Rectal smooth muscle tissue (tissue), 1 donor: ENCODE measurements at regions not wholly inside any gene's neighbourhood (a gene's known extent, or its start where the extent isn't known, plus 50 kb on each side); places are given as distances from the start of the nearest gene placed in this dataset.

Source experiments
- H3K27ac ChIP-seq: one replicate; pipeline ENCODE4 v1.7.0; 2013; ENCODE audit warnings: low read depth, low read length, inconsistent platforms
- H3K27me3 ChIP-seq: one replicate; pipeline ENCODE4 v1.7.0; 2013; ENCODE audit warnings: low read length; ENCODE audit not compliant: control insufficient read depth, insufficient read depth
- H3K36me3 ChIP-seq: one replicate; pipeline ENCODE4 v1.7.0; 2013; ENCODE audit warnings: low read length; ENCODE audit not compliant: control insufficient read depth, insufficient read depth
- H3K4me1 ChIP-seq: one replicate; pipeline ENCODE4 v1.7.0; 2013; ENCODE audit warnings: low read length; ENCODE audit not compliant: control insufficient read depth, insufficient read depth
- H3K4me3 ChIP-seq: one replicate; pipeline ENCODE4 v1.7.0; 2013; ENCODE audit warnings: low read length
- H3K9ac ChIP-seq: one replicate; pipeline ENCODE4 v1.7.0; 2013; ENCODE audit warnings: low read length

GRCh38 chr2:128408349-128409305 is 90.0 kb upstream of the HS6ST1 start:
- no peak overlapping the region for H3K4me3 ChIP-seq
- H3K4me1 ChIP-seq: no peaks in the 10 kb centered on the region
- H3K36me3 ChIP-seq: no peaks in the 10 kb centered on the region
- H3K27me3 ChIP-seq: no peaks in the 10 kb centered on the region
- H3K27ac ChIP-seq: no peak overlapping the region
- H3K9ac ChIP-seq: no peak overlapping the region

GRCh38 chr2:128409326-128410034 is 90.8 kb upstream of the HS6ST1 start:
- no peaks in the 10 kb centered on the region for H3K27me3 ChIP-seq
- H3K4me1 ChIP-seq: no peaks in the 10 kb centered on the region
- H3K4me3 ChIP-seq: no peak overlapping the region
- no peaks in the 10 kb centered on the region for H3K36me3 ChIP-seq
- no peak overlapping the region for H3K9ac ChIP-seq
- H3K27ac ChIP-seq: no peak overlapping the region

GRCh38 chr2:128410035-128410757 is 91.5 kb upstream of the HS6ST1 start:
- H3K4me3 ChIP-seq: no peak overlapping the region

GRCh38 chr2:128410758-128411215 is 92.1 kb upstream of the HS6ST1 start:
- no peak overlapping the region for H3K9ac ChIP-seq
- no peaks in the 10 kb centered on the region for H3K4me1 ChIP-seq
- no peaks in the 10 kb centered on the region for H3K36me3 ChIP-seq
- no peak overlapping the region for H3K4me3 ChIP-seq
- no peak overlapping the region for H3K27ac ChIP-seq
- no peaks in the 10 kb centered on the region for H3K27me3 ChIP-seq

More at GRCh38 chr2:128410035-128410757, 91.5 kb upstream of the HS6ST1 start:
- no peak overlapping the region for H3K27ac ChIP-seq
- no peaks in the 10 kb centered on the region for H3K4me1 ChIP-seq
- H3K27me3 ChIP-seq: no peaks in the 10 kb centered on the region
- no peak overlapping the region for H3K9ac ChIP-seq
- no peaks in the 10 kb centered on the region for H3K36me3 ChIP-seq

GRCh38 chr2:128411431-128411830 is 92.8 kb upstream of the HS6ST1 start:
- H3K4me3 ChIP-seq: no peak overlapping the region
- H3K9ac ChIP-seq: no peak overlapping the region
- H3K36me3 ChIP-seq: no peaks in the 10 kb centered on the region
- H3K27me3 ChIP-seq: no peaks in the 10 kb centered on the region
- H3K27ac ChIP-seq: no peak overlapping the region
- no peaks in the 10 kb centered on the region for H3K4me1 ChIP-seq

GRCh38 chr2:128412181-128412871 is 93.7 kb upstream of the HS6ST1 start:
- no peaks in the 10 kb centered on the region for H3K4me1 ChIP-seq
- no peak overlapping the region for H3K4me3 ChIP-seq
- no peaks in the 10 kb centered on the region for H3K27me3 ChIP-seq
- no peak overlapping the region for H3K27ac ChIP-seq
- no peaks in the 10 kb centered on the region for H3K36me3 ChIP-seq
- no peak overlapping the region for H3K9ac ChIP-seq

GRCh38 chr2:128413014-128413717 is 94.5 kb upstream of the HS6ST1 start:
- H3K27ac ChIP-seq: no peak overlapping the region
- no peak overlapping the region for H3K9ac ChIP-seq
- H3K4me3 ChIP-seq: no peak overlapping the region
- no peaks in the 10 kb centered on the region for H3K36me3 ChIP-seq
- H3K4me1 ChIP-seq: no peaks in the 10 kb centered on the region
- H3K27me3 ChIP-seq: no peaks in the 10 kb centered on the region

GRCh38 chr2:128413718-128414341 is 95.2 kb upstream of the HS6ST1 start:
- Histone ChIP-seq H3K9ac (no peak overlapping the region), H3K4me3 (no peak overlapping the region), H3K27ac (no peak overlapping the region), H3K27me3 (no peaks in the 10 kb centered on the region), H3K36me3 (no peaks in the 10 kb centered on the region), H3K4me1 (no peaks in the 10 kb centered on the region)

GRCh38 chr2:128414351-128414750 is 95.7 kb upstream of the HS6ST1 start:
- H3K4me1 ChIP-seq: no peaks in the 10 kb centered on the region
- no peak overlapping the region for H3K27ac ChIP-seq
- no peak overlapping the region for H3K9ac ChIP-seq

GRCh38 chr2:128414946-128415778 is 96.5 kb upstream of the HS6ST1 start:
- Histone ChIP-seq H3K4me3 (no peak overlapping the region), H3K4me1 (no peaks in the 10 kb centered on the region), H3K36me3 (no peaks in the 10 kb centered on the region), H3K9ac (no peak overlapping the region), H3K27ac (no peak overlapping the region), H3K27me3 (no peaks in the 10 kb centered on the region)

More at GRCh38 chr2:128414351-128414750, 95.7 kb upstream of the HS6ST1 start:
- Histone ChIP-seq H3K27me3 (no peaks in the 10 kb centered on the region), H3K36me3 (no peaks in the 10 kb centered on the region), H3K4me3 (no peak overlapping the region)

- no peak overlapping the region for H3K4me3 ChIP-seq
- no peak overlapping the region for H3K27ac ChIP-seq
- no peaks in the 10 kb centered on the region for H3K4me1 ChIP-seq
- no peaks in the 10 kb centered on the region for H3K27me3 ChIP-seq
- no peak overlapping the region for H3K9ac ChIP-seq
- no peaks in the 10 kb centered on the region for H3K36me3 ChIP-seq
Measured at GRCh38 chr2:128415779-128416061, 97.1 kb upstream of the HS6ST1 start.
